GM19468 (cell line): ENCODE measurements at regions not wholly inside any gene's neighbourhood (a gene's known extent, or its start where the extent isn't known, plus 50 kb on each side); places are given as distances from the start of the nearest gene placed in this dataset.
"Not testable (repeated sequence)": the region's sequence is repeated elsewhere in the genome, so short reads cannot be mapped to it uniquely, and the experiment has no call there.

Experiments used
- ATAC-seq: cut with Tn5 transposase; IDR thresholded peaks from one replicate; pipeline ENCODE4 v1.9.1; 2021; ENCODE audit warnings: mild to moderate bottlenecking, moderate library complexity, moderate number of reproducible peaks; ENCODE audit not compliant: unreplicated experiment; ENCODE audit errors: extremely low read depth

DNA sequence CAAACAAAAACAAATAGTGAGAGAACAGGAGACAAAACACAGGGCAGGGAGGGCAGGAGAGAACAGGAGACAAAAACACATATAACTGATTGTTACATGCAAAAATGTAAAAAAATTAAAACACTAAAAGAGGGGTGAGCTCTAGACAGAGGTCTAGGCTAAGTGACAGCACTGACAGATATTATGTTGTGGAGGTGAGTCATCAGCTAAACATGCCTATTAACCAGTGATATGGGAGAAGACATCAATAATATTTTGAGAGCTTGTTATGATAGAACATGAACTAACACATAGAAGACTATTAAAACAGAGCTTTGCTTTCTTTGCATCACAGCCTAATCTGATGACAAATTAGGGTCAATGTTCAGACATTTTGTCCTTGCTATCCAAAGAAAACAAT is 972.7 kb downstream of the PRIM2 start:
- no peak for ATAC-seq

- ATAC-seq = not testable (repeated sequence)
Measured at GRCh38 chr6:58291319-58291718, 973.9 kb downstream of the PRIM2 start.

DNA sequence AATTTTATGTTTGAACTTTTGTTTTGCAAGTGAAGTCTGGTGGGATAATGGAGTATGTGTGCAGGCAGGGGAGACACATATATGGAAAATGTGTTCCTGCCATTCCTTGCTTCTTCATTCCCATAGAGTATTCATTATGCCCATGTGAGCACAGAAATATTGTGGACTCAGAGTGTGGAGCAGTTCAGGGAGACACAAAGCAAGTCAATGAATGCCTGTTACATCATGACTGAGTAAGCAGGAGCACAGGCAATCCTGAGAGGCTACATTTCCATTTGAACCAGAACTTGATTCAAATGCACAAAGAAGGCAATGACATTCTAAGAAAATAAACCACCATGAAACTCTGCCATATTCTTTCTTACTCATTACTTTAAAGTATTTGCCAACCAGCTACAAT is 990.5 kb downstream of the PRIM2 start:
- not testable (repeated sequence) for ATAC-seq

DNA sequence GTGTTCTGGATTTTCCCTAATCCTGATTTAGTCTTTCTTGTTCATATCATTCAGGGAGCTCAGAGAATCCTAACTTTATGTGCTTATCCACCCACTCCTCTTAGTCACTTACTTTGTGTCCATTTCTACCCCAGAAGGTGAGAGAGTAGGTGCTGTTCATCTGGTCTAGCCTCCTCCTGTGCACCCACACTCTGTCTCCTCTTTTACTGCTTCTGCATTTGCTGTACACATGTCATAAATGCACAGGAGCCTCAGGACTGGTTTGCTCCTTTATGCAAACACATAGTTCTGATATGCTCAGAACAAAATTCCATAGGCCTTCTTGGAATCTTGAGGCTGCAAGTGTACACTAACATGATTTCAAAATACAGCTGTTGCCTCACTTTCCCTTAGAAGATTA is 1014.7 kb downstream of the PRIM2 start:
- ATAC-seq = not testable (repeated sequence)

- ATAC-seq = not testable (repeated sequence)
Measured at GRCh38 chr6:58342287-58342686, 1024.9 kb downstream of the PRIM2 start.

GRCh38 chr6:58347534-58347933 is 1030.1 kb downstream of the PRIM2 start:
- not testable (repeated sequence) for ATAC-seq

DNA sequence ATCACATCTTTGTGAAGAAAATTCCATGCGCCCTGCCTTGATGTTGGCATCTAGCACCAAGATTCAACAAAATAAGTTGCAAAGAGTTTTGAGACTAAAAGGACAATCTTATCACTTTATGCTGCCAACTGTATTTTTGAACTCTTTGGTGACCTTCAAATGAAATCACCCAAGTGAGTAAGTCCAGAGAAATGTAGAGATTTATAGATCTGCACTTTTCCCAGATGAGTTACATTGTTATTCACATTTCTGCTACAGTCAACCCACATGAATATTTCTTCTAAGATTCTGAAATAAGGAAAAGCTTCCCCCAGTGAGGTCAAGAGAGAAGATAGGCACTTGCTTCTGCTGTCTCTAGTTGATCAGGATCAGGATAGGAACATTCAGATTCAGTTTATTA is 1034.2 kb downstream of the PRIM2 start:
- ATAC-seq = not testable (repeated sequence)

- ATAC-seq = not testable (repeated sequence)
Measured at GRCh38 chr6:58358452-58358851, 1041.0 kb downstream of the PRIM2 start.

DNA sequence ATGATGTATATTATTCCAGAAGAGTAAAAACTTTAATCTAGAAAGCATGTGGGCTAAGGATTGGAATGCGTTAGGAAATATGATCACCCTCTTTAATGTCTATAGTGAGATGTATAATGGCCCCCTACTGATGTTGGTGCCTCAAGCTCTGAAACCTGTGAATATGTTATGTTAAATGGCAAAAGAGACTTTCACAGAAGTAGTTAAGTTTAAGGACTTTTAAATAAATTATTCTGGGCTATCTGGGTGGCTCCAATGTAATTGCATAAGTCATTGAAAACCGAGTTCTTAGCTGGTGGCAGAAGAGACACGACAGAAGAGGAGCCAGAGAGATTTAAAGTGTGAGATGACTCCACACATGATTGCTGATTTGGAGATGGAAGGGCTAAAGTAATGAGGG is 1048.4 kb downstream of the PRIM2 start:
- not testable (repeated sequence) for ATAC-seq

DNA sequence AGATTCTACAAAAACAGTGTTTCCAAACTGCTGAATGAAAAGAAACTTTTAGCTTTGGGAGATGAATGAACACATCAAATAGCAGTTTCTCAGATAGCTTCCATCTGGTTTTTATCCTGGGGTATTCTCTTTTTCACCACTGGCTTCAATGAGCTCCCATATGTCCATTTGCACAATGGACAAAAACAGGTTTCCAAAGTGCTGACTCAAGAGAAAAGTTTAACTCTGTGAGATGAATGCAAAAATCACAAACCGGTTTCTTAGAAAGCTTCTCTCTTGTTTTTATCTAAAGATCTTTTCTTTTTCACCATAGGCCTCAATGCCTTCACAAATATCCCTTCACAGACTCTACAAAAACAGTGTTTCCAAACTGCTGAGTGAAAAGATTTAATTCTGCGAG is 1089.2 kb downstream of the PRIM2 start:
- ATAC-seq = not testable (repeated sequence)

GRCh38 chr6:58419321-58419720 is 1101.9 kb downstream of the PRIM2 start:
- no peak for ATAC-seq
